Rectal smooth muscle tissue (tissue), 1 donor: ENCODE measurements at regions not wholly inside any gene's neighbourhood (a gene's known extent, or its start where the extent isn't known, plus 50 kb on each side); places are given as distances from the start of the nearest gene placed in this dataset.
"Not testable (repeated sequence)": the region's sequence is repeated elsewhere in the genome, so short reads cannot be mapped to it uniquely, and the experiment has no call there.

Source experiments
- H3K27ac ChIP-seq: one replicate; pipeline ENCODE4 v1.7.0; 2013; ENCODE audit warnings: low read depth, low read length, inconsistent platforms
- H3K27me3 ChIP-seq: one replicate; pipeline ENCODE4 v1.7.0; 2013; ENCODE audit warnings: low read length; ENCODE audit not compliant: control insufficient read depth, insufficient read depth
- H3K36me3 ChIP-seq: one replicate; pipeline ENCODE4 v1.7.0; 2013; ENCODE audit warnings: low read length; ENCODE audit not compliant: control insufficient read depth, insufficient read depth
- H3K4me1 ChIP-seq: one replicate; pipeline ENCODE4 v1.7.0; 2013; ENCODE audit warnings: low read length; ENCODE audit not compliant: control insufficient read depth, insufficient read depth
- H3K4me3 ChIP-seq: one replicate; pipeline ENCODE4 v1.7.0; 2013; ENCODE audit warnings: low read length
- H3K9ac ChIP-seq: one replicate; pipeline ENCODE4 v1.7.0; 2013; ENCODE audit warnings: low read length

- not testable (repeated sequence) for H3K27ac ChIP-seq, H3K4me3 ChIP-seq, H3K4me1 ChIP-seq, H3K27me3 ChIP-seq, H3K36me3 ChIP-seq, H3K9ac ChIP-seq
Observed at GRCh38 chr2:111373989-111374388, 253.3 kb downstream of the BCL2L11 start.

- not testable (repeated sequence) for H3K27ac ChIP-seq, H3K27me3 ChIP-seq, H3K36me3 ChIP-seq, H3K4me1 ChIP-seq, H3K9ac ChIP-seq, H3K4me3 ChIP-seq
Observed at GRCh38 chr2:111374734-111375133, 254.0 kb downstream of the BCL2L11 start.

GRCh38 chr2:111375320-111375883, 254.7 kb downstream of the BCL2L11 start:
- not testable (repeated sequence) for H3K36me3 ChIP-seq, H3K9ac ChIP-seq, H3K4me1 ChIP-seq, H3K27ac ChIP-seq, H3K4me3 ChIP-seq, H3K27me3 ChIP-seq

GRCh38 chr2:111376272-111376970, 255.7 kb downstream of the BCL2L11 start:
- H3K4me1 ChIP-seq, H3K9ac ChIP-seq, H3K4me3 ChIP-seq, H3K36me3 ChIP-seq, H3K27me3 ChIP-seq, H3K27ac ChIP-seq: not testable (repeated sequence)

DNA sequence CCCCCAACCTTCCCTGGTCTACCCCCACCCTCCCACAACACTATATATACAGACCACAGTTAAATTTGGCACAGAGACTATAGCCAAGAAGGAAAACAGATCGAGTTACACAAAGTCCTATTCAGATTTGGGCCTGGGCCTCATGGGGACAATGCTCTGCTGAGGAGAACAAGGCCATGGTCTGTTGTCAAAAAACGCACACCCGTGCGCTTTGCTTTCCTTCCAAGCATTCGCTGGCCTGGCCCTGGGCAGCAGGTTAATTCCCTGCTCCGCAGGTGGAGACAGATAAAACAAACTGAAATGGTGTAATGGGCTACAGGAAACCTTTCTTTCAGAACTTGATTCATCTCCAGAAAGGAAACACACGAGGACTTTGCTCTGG, 256.2 kb downstream of the BCL2L11 start:
- not testable (repeated sequence) for H3K27me3 ChIP-seq, H3K4me1 ChIP-seq, H3K36me3 ChIP-seq, H3K4me3 ChIP-seq, H3K9ac ChIP-seq, H3K27ac ChIP-seq

DNA sequence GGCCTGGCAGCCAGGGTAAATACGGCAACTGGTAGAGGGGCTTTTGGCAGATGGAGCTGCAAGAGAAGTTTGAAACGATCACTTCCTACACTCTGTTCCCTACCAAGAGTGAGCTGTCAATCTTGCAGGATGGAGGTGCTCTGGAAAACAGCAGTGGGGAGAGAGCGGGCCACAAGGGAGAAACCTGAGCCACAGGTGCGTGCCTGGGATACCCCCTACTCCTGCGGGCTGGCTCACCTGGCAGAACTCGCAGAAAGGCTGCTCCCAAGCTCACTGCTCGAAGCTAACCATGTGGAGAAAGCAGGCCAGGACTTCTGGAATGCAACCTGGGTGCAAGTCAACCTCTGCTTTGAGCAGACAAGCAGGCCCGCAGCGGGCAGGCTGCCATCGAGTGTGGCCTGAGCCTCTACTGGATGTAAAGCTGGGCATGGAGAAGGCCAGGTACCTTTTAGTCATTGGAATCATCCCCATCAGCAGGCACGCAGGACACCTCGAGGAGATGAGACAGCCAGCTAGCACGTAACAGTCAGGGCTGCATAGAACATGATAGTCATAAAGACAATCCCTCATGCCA, 256.8 kb downstream of the BCL2L11 start:
- H3K27me3 ChIP-seq, H3K9ac ChIP-seq, H3K36me3 ChIP-seq, H3K4me3 ChIP-seq, H3K27ac ChIP-seq, H3K4me1 ChIP-seq: not testable (repeated sequence)

DNA sequence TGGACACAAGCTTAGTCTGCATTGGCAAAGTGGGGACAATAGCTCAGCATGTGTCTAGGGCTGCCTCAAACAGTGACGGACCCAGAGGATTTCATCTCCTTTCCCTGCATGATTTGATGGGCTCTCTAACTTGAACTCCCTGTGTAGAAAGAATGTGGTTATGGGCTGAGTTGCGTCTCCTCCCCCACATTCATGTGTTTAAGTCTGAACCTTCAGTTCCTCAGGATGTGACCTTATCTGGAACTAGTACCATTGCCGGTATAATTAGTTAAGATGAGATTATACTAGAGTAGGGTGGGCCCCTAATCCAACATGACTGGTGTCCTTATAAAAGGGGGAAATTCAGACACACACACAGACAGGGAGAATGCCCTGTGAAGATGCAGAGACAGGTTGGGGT, 257.6 kb downstream of the BCL2L11 start:
- H3K4me3 ChIP-seq, H3K36me3 ChIP-seq, H3K27me3 ChIP-seq, H3K27ac ChIP-seq, H3K9ac ChIP-seq, H3K4me1 ChIP-seq: not testable (repeated sequence)

DNA sequence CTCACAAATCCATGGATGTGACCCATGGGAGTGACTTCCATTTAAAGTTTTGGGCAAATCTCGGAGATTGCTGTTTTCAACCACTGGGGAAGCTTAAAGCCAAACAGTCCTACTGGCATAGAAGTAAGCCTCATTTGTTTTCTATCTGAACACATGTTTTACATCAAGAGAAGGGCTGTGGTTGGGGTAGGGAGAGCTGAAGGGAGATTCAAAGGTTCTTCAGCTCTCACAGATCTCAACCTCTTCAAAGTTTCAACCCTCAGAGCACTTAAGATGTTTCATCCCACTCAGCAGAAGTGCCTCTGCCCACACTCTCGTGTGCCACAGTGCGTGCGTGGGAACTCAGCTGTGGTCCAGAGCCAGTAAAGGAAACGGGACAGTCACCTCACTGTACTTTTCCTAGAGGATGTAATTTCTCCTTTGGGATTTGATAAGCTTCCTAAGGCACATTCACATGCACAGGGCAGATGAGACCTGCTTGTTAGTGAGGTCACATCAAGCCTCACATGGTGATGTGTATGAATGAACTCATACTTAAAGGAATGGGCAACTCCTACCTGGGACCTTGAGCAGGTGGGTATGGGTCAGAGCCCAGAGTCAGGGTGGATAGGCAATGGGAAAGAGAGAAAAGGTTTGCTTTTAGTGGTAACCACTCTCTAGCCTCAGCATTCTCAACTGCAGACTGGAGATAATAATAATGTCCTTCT, 260.2 kb downstream of the BCL2L11 start:
- H3K4me3 ChIP-seq, H3K27ac ChIP-seq, H3K9ac ChIP-seq, H3K4me1 ChIP-seq, H3K27me3 ChIP-seq, H3K36me3 ChIP-seq: not testable (repeated sequence)

- H3K27me3 ChIP-seq, H3K4me3 ChIP-seq, H3K36me3 ChIP-seq, H3K27ac ChIP-seq, H3K4me1 ChIP-seq, H3K9ac ChIP-seq: not testable (repeated sequence)
Observed at GRCh38 chr2:111381530-111382306, 261.0 kb downstream of the BCL2L11 start.

DNA sequence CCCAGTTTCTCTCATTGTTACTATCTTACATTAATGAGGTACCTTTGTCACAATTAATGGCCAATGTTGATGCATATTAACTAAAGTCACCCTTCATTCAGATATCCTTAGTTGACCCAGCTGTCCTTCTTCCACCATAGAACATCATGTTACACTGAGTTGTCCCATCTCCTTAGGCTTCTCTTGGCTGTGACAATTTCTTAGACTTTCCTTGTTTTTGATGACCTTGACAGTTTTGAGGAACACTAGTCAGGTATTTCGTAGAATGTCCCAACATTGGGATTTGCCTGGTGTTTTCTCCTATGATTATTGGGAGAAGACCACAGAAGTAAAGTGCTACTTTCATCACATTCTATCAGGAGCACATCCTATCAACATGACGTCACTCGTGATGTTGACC, 261.8 kb downstream of the BCL2L11 start:
- H3K4me3 ChIP-seq, H3K4me1 ChIP-seq, H3K36me3 ChIP-seq, H3K9ac ChIP-seq, H3K27me3 ChIP-seq, H3K27ac ChIP-seq: not testable (repeated sequence)

- H3K27ac ChIP-seq, H3K4me1 ChIP-seq, H3K4me3 ChIP-seq, H3K36me3 ChIP-seq, H3K27me3 ChIP-seq, H3K9ac ChIP-seq: not testable (repeated sequence)
Observed at GRCh38 chr2:111383311-111383710, 262.6 kb downstream of the BCL2L11 start.

DNA sequence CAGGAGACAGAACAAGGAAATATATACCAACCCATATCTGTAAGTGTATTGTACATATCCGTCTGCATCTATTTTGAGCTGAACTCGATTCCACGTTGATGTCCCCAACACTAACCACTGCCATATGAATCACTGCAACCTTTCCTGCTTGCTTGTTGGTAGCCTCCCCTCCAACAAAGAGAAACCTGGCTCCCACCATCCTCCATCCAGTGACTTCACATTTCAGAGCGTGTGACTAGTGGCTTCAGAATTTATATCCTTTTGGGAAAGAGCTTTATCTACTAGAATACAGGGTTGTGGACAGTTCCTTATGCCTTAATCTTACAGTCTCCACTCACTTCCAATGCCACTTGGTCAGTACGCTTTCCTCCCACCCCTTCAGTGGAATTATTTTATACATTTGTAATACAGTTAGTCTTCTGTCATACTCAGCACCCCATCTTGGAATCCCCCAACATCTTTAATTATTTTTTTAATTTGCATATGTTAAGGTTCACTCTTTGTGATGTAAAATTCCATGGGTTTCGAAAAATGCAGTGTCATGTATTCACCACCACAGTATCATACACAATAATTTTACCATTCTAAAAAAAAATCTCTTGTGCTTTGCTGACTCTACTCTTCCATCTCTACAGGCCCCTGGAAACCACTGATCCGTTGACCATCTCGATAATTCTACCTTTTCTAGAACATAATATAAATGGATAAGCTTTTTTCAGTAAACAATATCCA, 264.7 kb downstream of the BCL2L11 start:
- not testable (repeated sequence) for H3K27ac ChIP-seq, H3K9ac ChIP-seq, H3K36me3 ChIP-seq, H3K4me1 ChIP-seq, H3K27me3 ChIP-seq, H3K4me3 ChIP-seq
